ENCODE measurements at regions not wholly inside any gene's neighbourhood (a gene's known extent, or its start where the extent isn't known, plus 50 kb on each side); places are given as distances from the start of the nearest gene placed in this dataset.

DNA sequence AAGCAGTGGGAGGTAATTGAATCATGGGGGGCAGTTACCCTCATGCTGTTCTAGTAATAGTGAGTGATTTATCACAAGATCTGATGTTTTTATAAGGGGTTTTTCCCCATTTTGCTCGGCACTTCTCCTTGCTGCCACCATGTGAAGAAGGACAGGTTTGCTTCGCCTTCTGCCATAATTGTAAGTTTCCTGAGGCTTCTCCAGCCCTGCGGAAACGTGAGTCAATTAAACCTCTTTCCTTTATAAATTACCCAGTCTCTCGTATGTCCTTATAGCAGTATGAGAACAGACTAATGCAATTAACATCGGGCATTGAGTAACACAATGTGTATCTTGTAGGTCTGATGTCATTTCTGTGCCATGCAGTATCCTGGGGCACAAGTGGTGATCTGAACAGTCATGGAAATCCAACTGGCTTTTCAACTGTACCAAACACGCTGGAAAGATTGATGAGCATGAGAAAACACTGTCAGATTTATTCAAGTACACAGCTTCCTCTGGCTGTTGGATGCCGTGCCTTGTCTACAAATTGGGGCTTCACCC is 208.6 kb upstream of the KIAA1217 start:
- H3K4me1 ChIP-seq (ENCODE audit: control insufficient read depth, insufficient read depth, low read length), result no peaks in the 10 kb centered on the region
- no peaks in the 10 kb centered on the region for H3K36me3 ChIP-seq (ENCODE audit: control insufficient read depth, insufficient read depth, low read length)
- H3K27me3 ChIP-seq (ENCODE audit: control insufficient read depth, insufficient read depth, low read length), result no peaks in the 10 kb centered on the region
- Mint-ChIP-seq H3K36me3 (no peaks in the 10 kb centered on the region), H3K27me3 (ENCODE audit: low read depth in 2 of 2) (no peaks in the 10 kb centered on the region), H3K4me3 (no peak overlapping the region), H3K9me3 (no peaks in the 10 kb centered on the region), H3K27ac (no peak overlapping the region), H3K4me1 (no peaks in the 10 kb centered on the region)
- TF ChIP-seq, protein P1, sequence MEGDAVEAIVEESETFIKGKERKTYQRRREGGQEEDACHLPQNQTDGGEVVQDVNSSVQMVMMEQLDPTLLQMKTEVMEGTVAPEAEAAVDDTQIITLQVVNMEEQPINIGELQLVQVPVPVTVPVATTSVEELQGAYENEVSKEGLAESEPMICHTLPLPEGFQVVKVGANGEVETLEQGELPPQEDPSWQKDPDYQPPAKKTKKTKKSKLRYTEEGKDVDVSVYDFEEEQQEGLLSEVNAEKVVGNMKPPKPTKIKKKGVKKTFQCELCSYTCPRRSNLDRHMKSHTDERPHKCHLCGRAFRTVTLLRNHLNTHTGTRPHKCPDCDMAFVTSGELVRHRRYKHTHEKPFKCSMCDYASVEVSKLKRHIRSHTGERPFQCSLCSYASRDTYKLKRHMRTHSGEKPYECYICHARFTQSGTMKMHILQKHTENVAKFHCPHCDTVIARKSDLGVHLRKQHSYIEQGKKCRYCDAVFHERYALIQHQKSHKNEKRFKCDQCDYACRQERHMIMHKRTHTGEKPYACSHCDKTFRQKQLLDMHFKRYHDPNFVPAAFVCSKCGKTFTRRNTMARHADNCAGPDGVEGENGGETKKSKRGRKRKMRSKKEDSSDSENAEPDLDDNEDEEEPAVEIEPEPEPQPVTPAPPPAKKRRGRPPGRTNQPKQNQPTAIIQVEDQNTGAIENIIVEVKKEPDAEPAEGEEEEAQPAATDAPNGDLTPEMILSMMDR (IDR thresholded peaks at IDR 0.05), result no peak
- no peak overlapping the region for H3K4me3 ChIP-seq (ENCODE audit: low read length)
- WGBS (ENCODE audit: insufficient coverage), result 76% methylated on average over 7 of the region's 8 CpGs
- ATAC-seq (no peak), DNase-seq (no peak)
- no peaks in the 10 kb centered on the region for H3K9me3 ChIP-seq (ENCODE audit: control insufficient read depth, insufficient read depth, low read length)
- intact Hi-C loops (cut with micrococcal nuclease), result no loop called here
- H3K27ac ChIP-seq (ENCODE audit: low read length), result no peak overlapping the region

DNA sequence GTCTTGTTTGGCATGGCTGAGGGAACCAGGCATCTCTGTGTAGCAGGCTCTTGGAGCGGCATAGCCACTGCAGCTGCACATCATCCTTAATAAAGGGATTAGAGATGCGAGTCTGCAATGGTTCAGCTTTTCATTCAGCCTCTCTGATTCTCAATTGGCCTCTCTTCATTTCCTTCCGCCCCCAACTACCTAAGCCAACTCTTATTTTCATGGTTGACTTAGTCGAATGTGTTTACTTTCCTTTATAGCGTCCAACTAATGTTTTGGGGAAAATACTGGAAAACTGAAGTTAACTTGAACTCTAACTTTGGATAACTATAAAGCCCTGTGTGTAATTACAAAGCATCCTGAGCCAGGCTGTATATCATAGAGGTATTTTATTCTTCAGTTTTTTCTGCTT is 202.2 kb upstream of the KIAA1217 start:
- no peaks in the 10 kb centered on the region for H3K9me3 ChIP-seq (ENCODE audit: control insufficient read depth, insufficient read depth, low read length)
- ATAC-seq, result no peak

DNA sequence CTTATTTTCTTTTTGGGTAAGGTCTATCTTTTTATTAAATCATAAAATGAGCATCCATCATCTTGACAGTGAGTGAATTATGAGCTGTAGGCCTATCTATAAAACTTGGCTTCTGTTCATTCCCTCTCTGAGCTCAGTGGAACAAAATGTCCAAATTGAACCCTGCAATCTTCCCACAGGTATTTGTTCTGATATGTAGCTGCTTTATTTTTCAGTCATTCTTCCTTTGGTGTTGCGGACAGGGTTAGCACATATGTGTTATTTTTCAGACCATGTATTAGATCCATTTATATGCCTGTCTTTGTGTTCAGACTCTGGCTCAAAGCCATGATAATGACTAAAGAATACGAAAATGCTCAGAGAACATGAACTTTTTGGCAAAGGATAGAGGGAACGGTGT is 201.6 kb upstream of the KIAA1217 start:
- intact Hi-C loops (cut with micrococcal nuclease), result no loop called here
- no peaks in the 10 kb centered on the region for H3K4me1 Mint-ChIP-seq
- no peaks in the 10 kb centered on the region for H3K36me3 ChIP-seq (ENCODE audit: control insufficient read depth, insufficient read depth, low read length)
- H3K27ac ChIP-seq (ENCODE audit: low read length), result no peak overlapping the region
- WGBS (ENCODE audit: insufficient coverage), result 80% methylated on average over 3 of the region's 3 CpGs
- ATAC-seq, result no peak
- no peak overlapping the region for H3K4me3 ChIP-seq (ENCODE audit: low read length)
- peaks cover 0 to 3% of the 10 kb centered on the region in 2 donors for H3K9me3 Mint-ChIP-seq
- TF ChIP-seq, protein P1 (IDR thresholded peaks at IDR 0.05), result no peak
- H3K36me3 Mint-ChIP-seq, result no peaks in the 10 kb centered on the region
- H3K4me1 ChIP-seq (ENCODE audit: control insufficient read depth, insufficient read depth, low read length), result no peaks in the 10 kb centered on the region
- no peak for DNase-seq
- no peaks in the 10 kb centered on the region for H3K9me3 ChIP-seq (ENCODE audit: control insufficient read depth, insufficient read depth, low read length)
- no peak overlapping the region for H3K27ac Mint-ChIP-seq
- H3K27me3 ChIP-seq (ENCODE audit: control insufficient read depth, insufficient read depth, low read length), result no peaks in the 10 kb centered on the region
- no peaks in the 10 kb centered on the region for H3K27me3 Mint-ChIP-seq (ENCODE audit: low read depth in 2 of 2)
- H3K4me3 Mint-ChIP-seq, result no peak overlapping the region

More for the DNA sequence above, 202.2 kb upstream of the KIAA1217 start:
- no peak overlapping the region for H3K27ac ChIP-seq (ENCODE audit: low read length)
- no peak overlapping the region for H3K27ac Mint-ChIP-seq
- H3K4me3 ChIP-seq (ENCODE audit: low read length), result no peak overlapping the region
- H3K27me3 Mint-ChIP-seq (ENCODE audit: low read depth in 2 of 2), result no peaks in the 10 kb centered on the region
- intact Hi-C loops (cut with micrococcal nuclease), result no loop called here
- no peaks in the 10 kb centered on the region for H3K4me1 Mint-ChIP-seq
- WGBS (ENCODE audit: insufficient coverage), result 86% methylated on average over 4 of the region's 5 CpGs
- H3K36me3 Mint-ChIP-seq, result no peaks in the 10 kb centered on the region
- peaks cover 0 to 3% of the 10 kb centered on the region in 2 donors for H3K9me3 Mint-ChIP-seq
- H3K36me3 ChIP-seq (ENCODE audit: control insufficient read depth, insufficient read depth, low read length), result no peaks in the 10 kb centered on the region
- H3K4me1 ChIP-seq (ENCODE audit: control insufficient read depth, insufficient read depth, low read length), result no peaks in the 10 kb centered on the region
- no peaks in the 10 kb centered on the region for H3K27me3 ChIP-seq (ENCODE audit: control insufficient read depth, insufficient read depth, low read length)
- no peak overlapping the region for H3K4me3 Mint-ChIP-seq
- DNase-seq, result no peak
- TF ChIP-seq, protein P1 (IDR thresholded peaks at IDR 0.05), result no peak

Measured in natural killer cell (primary cell).